GOT3 (cell line): ENCODE measurements at regions not wholly inside any gene's neighbourhood (a gene's known extent, or its start where the extent isn't known, plus 50 kb on each side); places are given as distances from the start of the nearest gene placed in this dataset.
"Not testable (repeated sequence)": the region's sequence is repeated elsewhere in the genome, so short reads cannot be mapped to it uniquely, and the experiment has no call there.

Experiments used
- DNase-seq: peaks from one replicate; lab custom pipeline; 2025; ENCODE audit warnings: mixed read lengths; lab: John Stamatoyannopoulos, UW

- not testable (repeated sequence) for DNase-seq
Measured at GRCh38 chr13:74718232-74718842, 584.1 kb upstream of the KLF12 start.

- no peak for DNase-seq
Measured at GRCh38 chr13:74715718-74716117, 581.5 kb upstream of the KLF12 start.

- no peak for DNase-seq
Measured at GRCh38 chr13:74710006-74710405, 575.8 kb upstream of the KLF12 start.

GRCh38 chr13:74709226-74709625 is 575.0 kb upstream of the KLF12 start:
- DNase-seq = no peak

- DNase-seq = no peak
Measured at GRCh38 chr13:74708629-74709028, 574.4 kb upstream of the KLF12 start.

- no peak for DNase-seq
Measured at GRCh38 chr13:74707291-74707690, 573.1 kb upstream of the KLF12 start.

- DNase-seq = no peak
Measured at GRCh38 chr13:74706801-74707200, 572.6 kb upstream of the KLF12 start.

GRCh38 chr13:74705438-74705837 is 571.2 kb upstream of the KLF12 start:
- no peak for DNase-seq

GRCh38 chr13:74703855-74704387 is 569.7 kb upstream of the KLF12 start:
- DNase-seq = no peak

GRCh38 chr13:74696148-74696922 is 562.1 kb upstream of the KLF12 start:
- no peak for DNase-seq

GRCh38 chr13:74695021-74695800 is 561.0 kb upstream of the KLF12 start:
- no peak for DNase-seq

GRCh38 chr13:74687442-74688182 is 553.4 kb upstream of the KLF12 start:
- DNase-seq = no peak

- DNase-seq = no peak
Measured at GRCh38 chr13:74683411-74683810, 549.2 kb upstream of the KLF12 start.

GRCh38 chr13:74682746-74683145 is 548.5 kb upstream of the KLF12 start:
- DNase-seq = no peak

GRCh38 chr13:74681891-74682290 is 547.7 kb upstream of the KLF12 start:
- no peak for DNase-seq

- no peak for DNase-seq
Measured at GRCh38 chr13:74678308-74678965, 544.2 kb upstream of the KLF12 start.

- DNase-seq = no peak
Measured at GRCh38 chr13:74675972-74676371, 541.8 kb upstream of the KLF12 start.

GRCh38 chr13:74675182-74675581 is 541.0 kb upstream of the KLF12 start:
- DNase-seq = no peak

GRCh38 chr13:74674720-74675119 is 540.5 kb upstream of the KLF12 start:
- DNase-seq = no peak

GRCh38 chr13:74669149-74669548 is 534.9 kb upstream of the KLF12 start:
- DNase-seq = no peak

GRCh38 chr13:74667656-74668203 is 533.5 kb upstream of the KLF12 start:
- no peak for DNase-seq
